Loucy (cell line): ENCODE measurements at regions not wholly inside any gene's neighbourhood (a gene's known extent, or its start where the extent isn't known, plus 50 kb on each side); places are given as distances from the start of the nearest gene placed in this dataset.

Experiments used
- H2AFZ ChIP-seq: fragments of 200-600 bp; sonication (generic); 2 replicates; pipeline ENCODE4 v1.6.0; 2016; ENCODE audit warnings: antibody characterized with exemption, mild to moderate bottlenecking, low read length, moderate library complexity
- H3F3A ChIP-seq: fragments of 200-600 bp; 2 replicates; pipeline ENCODE4 v1.6.0; 2016; ENCODE audit warnings: antibody characterized with exemption, low read depth, mild to moderate bottlenecking
- H3K27me3 ChIP-seq: fragments of 200-600 bp; sonication (generic); 2 replicates; pipeline ENCODE4 v1.6.1; 2014; ENCODE audit warnings: low read length, mild to moderate bottlenecking; ENCODE audit not compliant: insufficient read depth, poor library complexity, severe bottlenecking
- H3K36me3 ChIP-seq: fragments of 200-600 bp; sonication (generic); 2 replicates; pipeline ENCODE4 v1.6.1; 2016; ENCODE audit warnings: low read length; ENCODE audit not compliant: insufficient read depth
- H3K4me1 ChIP-seq: fragments of 200-600 bp; sonication (generic); 2 replicates; pipeline ENCODE4 v1.5.1; 2014; ENCODE audit warnings: low read length, mild to moderate bottlenecking; ENCODE audit not compliant: insufficient read depth, poor library complexity, severe bottlenecking
- H3K4me2 ChIP-seq: fragments of 200-600 bp; sonication (generic); 2 replicates; pipeline ENCODE4 v1.6.0; 2014; ENCODE audit warnings: antibody characterized with exemption, low read length, low read depth, mild to moderate bottlenecking; ENCODE audit not compliant: poor library complexity, severe bottlenecking
- H3K4me3 ChIP-seq: fragments of 200-600 bp; sonication (generic); 2 replicates; pipeline ENCODE4 v1.5.1; 2014; ENCODE audit warnings: low read length, mild to moderate bottlenecking, mixed read lengths; ENCODE audit not compliant: poor library complexity, severe bottlenecking
- H3K79me2 ChIP-seq: fragments of 200-600 bp; sonication (generic); 2 replicates; pipeline ENCODE4 v1.6.1; 2014; ENCODE audit warnings: low read length; ENCODE audit not compliant: insufficient read depth
- H3K9ac ChIP-seq: fragments of 200-600 bp; sonication (generic); 2 replicates; pipeline ENCODE4 v1.6.0; 2014; ENCODE audit warnings: mild to moderate bottlenecking, low read depth, low read length, moderate library complexity; ENCODE audit not compliant: poor library complexity, severe bottlenecking
- H3K9me2 ChIP-seq: fragments of 200-600 bp; sonication (generic); replicated peaks from 2 replicates; pipeline ENCODE4 v1.6.1; 2016; ENCODE audit warnings: low read depth, low read length, mixed read lengths
- H3K9me3 ChIP-seq: fragments of 200-600 bp; sonication (generic); 2 replicates; pipeline ENCODE4 v1.6.1; 2014; ENCODE audit warnings: mild to moderate bottlenecking, antibody characterized with exemption, low read length, low read depth; ENCODE audit not compliant: insufficient read depth
- H4K20me1 ChIP-seq: fragments of 200-600 bp; sonication (generic); 2 replicates; pipeline ENCODE4 v1.6.0; 2014; ENCODE audit warnings: antibody characterized with exemption, low read length, mild to moderate bottlenecking; ENCODE audit not compliant: insufficient read depth, poor library complexity, severe bottlenecking
- CTCF ChIP-seq: fragments of 200-600 bp; sonication (generic); conservative IDR thresholded peaks from 2 replicates; pipeline ENCODE4 v1.5.1; 2014; ENCODE audit warnings: mild to moderate bottlenecking, antibody characterized with exemption, low read length
- EZH2phosphoT487 ChIP-seq: fragments of 200-600 bp; IDR thresholded peaks from 2 replicates; pipeline ENCODE4 v1.6.1; 2018; ENCODE audit warnings: antibody characterized with exemption, mild to moderate bottlenecking, moderate library complexity, borderline replicate concordance

- Histone ChIP-seq H3K36me3 (no peaks in the 10 kb centered on the region), H3K79me2 (no peaks in the 10 kb centered on the region), H4K20me1 (no peaks in the 10 kb centered on the region), H3K4me3 (no peak overlapping the region), H3K9me2 (no peaks in the 10 kb centered on the region), H3F3A (no peaks in the 10 kb centered on the region), H3K27me3 (no peaks in the 10 kb centered on the region), H2AFZ (no peak overlapping the region), H3K9me3 (no peaks in the 10 kb centered on the region), H3K4me1 (no peaks in the 10 kb centered on the region), H3K9ac (no peak overlapping the region), H3K4me2 (no peak overlapping the region)
- TF ChIP-seq CTCF (no peak), EZH2phosphoT487 (no peak)
Measured at GRCh38 chr5:99879791-99880511, 655.2 kb upstream of the FAM174A start.

- no peaks in the 10 kb centered on the region for H3K79me2 ChIP-seq
- H2AFZ ChIP-seq: no peak overlapping the region
- no peak for TF ChIP-seq EZH2phosphoT487
- TF ChIP-seq CTCF: no peak
- no peaks in the 10 kb centered on the region for H3K27me3 ChIP-seq
- no peak overlapping the region for H3K9ac ChIP-seq
- no peaks in the 10 kb centered on the region for H3K36me3 ChIP-seq
- no peaks in the 10 kb centered on the region for H3K9me2 ChIP-seq
- no peaks in the 10 kb centered on the region for H4K20me1 ChIP-seq
- H3F3A ChIP-seq: no peaks in the 10 kb centered on the region
- H3K4me3 ChIP-seq: no peak overlapping the region
- no peaks in the 10 kb centered on the region for H3K9me3 ChIP-seq
- H3K4me1 ChIP-seq: no peaks in the 10 kb centered on the region
- no peak overlapping the region for H3K4me2 ChIP-seq
Measured at GRCh38 chr5:99878830-99879229, 656.3 kb upstream of the FAM174A start.

DNA sequence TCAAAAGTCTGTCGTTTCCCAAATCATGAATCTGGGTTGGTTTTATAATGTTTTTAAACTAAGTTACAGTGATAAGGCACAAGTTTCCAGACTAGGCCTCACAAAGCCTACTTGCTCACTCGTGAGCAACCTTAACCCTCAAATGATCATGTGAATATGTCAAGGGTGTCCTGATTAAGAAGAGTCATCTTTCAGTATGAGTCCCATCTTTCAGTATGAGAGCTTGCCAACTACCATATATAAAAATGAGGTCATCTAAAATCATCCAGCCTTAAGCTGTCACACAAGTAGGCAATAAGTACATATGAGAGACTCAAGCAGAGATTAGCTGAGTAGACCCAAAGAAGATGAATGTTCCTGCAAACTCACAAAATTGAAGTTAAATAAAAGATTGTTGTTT is 668.4 kb upstream of the FAM174A start:
- no peaks in the 10 kb centered on the region for H3F3A ChIP-seq
- H3K79me2 ChIP-seq: no peaks in the 10 kb centered on the region
- H3K9ac ChIP-seq: no peak overlapping the region
- H3K9me3 ChIP-seq: no peaks in the 10 kb centered on the region
- H3K4me2 ChIP-seq: no peak overlapping the region
- H2AFZ ChIP-seq: no peak overlapping the region
- no peaks in the 10 kb centered on the region for H3K4me1 ChIP-seq
- H3K36me3 ChIP-seq: no peaks in the 10 kb centered on the region
- H3K9me2 ChIP-seq: no peaks in the 10 kb centered on the region
- no peaks in the 10 kb centered on the region for H4K20me1 ChIP-seq
- H3K27me3 ChIP-seq: no peaks in the 10 kb centered on the region
- no peak overlapping the region for H3K4me3 ChIP-seq
- no peak for TF ChIP-seq EZH2phosphoT487
- TF ChIP-seq CTCF: no peak
